AG08396 (cell line): ENCODE measurements at regions not wholly inside any gene's neighbourhood (a gene's known extent, or its start where the extent isn't known, plus 50 kb on each side); places are given as distances from the start of the nearest gene placed in this dataset.

Source experiments
- DNase-seq: peaks from one replicate; pipeline ENCODE4 v3.0.0; 2012; ENCODE audit warnings: low spot score, mixed read lengths

DNA sequence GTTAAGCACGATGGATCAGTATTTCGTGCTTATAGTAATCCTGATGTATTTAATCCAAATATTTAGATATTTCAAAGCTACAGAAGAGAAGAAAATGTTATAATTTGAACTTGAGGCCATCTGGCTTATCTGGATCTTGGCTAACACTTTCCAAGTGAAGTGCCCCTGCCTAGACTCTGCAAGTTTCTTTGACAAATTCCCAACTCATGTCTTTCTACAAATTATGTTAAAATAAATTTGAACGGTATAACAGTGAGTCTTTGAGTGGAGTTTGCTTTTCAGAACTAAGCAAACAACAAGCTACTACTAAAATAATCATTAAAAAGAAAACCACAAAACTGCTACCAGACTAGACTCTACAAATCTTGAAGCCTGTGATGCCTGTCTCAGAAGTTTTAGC, 374.4 kb upstream of the PRICKLE1 start:
- no peak for DNase-seq

DNA sequence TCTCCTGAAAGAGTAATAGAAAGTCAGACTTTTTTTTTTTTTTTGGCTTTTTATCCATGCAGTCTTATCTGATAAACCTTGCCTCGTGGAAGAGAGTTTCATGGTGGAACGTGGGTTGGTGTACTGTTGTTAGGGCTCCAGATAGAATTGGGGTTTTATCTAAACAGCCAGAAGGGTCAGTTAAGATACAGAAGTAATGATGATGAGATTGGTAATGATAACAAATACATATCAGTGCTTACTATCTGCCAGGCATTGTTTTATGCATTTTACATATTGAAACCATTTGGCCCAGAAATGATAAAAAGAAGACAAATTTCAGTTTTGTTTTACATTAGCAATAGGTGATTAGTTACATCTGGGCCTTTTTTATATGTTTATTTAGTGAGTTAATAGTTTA, 372.8 kb upstream of the PRICKLE1 start:
- DNase-seq, result no peak

DNA sequence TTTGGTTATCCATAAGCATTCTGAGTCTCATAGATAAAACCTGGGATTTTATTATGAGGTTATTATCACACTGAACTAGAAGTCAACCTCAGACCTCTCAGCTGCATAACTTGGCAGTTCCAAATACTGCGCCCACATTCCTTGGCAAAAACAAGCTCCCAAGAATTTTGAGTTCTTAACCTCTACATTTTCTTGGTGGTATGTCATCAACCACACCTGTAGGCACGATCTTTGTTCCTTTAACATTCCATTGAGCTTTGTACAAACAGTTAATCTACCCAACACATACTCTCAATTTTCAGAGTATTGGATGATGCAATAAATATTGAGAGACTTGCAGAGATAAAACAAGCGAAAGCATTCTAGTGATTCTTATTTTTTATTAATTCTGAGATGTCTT, 371.8 kb upstream of the PRICKLE1 start:
- peak; percentile 22 for DNase-seq

DNA sequence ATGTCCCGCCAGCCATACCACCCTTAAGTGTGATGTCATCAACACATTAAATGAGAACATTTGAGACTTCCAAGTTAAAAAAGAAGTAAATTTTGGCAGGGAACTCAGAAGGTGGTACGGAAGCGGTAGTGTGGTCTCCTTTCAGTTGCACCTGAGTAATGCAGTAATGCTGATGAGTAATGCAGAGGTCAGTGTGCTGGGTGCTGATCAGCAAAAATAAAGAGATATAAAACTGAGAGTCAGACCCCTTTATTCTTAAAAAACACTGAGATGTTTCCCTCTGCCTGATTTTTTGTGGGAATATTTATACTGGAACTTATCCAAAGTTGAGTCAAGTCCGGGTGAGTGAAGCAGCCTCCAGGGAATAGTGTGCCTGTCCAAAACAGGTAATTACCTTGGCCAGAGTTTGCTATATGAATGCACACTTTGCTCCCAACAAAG, 370.6 kb upstream of the PRICKLE1 start:
- DNase-seq, result no peak

DNA sequence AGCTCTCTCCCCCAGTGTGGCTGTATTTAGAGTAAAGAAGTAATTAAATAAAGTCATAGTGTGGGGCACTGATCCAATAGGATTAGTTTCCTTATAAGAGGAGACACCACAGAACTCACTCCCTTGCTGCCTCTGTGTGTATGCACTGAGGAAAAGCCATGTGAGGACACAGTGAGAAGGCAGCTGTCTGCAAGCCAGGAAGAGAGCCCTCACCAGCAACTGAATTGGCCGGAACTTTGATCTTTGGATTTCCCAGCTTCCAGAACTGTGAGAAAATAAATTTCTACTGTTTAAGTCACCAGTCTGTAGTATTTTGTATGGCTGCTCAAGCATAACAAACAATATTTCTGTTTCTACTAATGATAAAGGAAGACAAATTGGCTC, 368.7 kb upstream of the PRICKLE1 start:
- DNase-seq, result no peak

DNA sequence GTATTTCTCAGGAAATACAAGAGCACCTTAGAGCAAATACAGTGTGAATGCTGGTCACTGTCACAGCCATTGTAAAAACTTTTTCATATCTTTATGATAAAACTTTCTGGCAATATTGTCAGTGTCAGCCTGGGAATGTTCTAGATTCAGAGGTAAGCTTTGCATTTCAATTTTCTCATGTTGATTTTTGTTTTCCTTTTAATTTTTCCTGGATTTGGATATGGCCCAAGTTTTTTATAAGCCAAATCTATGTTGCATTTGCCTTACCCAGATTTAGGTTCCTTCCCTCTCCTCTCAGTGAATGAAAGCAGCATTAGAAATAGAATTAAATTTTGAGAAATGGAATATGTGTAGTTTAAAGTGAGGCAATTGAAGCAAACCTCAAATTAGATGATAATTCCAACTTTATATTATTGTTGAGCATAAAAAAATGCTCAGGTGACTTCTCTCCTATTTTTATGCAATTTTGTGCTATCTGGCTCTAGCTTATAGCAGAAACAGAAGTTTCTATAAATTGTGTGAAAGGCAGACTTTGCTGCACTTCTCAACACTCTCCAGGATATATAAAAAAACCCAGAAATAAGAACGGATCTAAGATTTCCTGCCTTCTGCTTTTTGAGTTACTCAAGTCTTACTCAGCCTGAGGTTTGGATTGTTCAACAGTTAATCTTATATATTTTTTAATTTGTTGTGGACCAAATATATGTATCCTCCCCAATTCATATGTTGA, 368.2 kb upstream of the PRICKLE1 start:
- no peak for DNase-seq

DNA sequence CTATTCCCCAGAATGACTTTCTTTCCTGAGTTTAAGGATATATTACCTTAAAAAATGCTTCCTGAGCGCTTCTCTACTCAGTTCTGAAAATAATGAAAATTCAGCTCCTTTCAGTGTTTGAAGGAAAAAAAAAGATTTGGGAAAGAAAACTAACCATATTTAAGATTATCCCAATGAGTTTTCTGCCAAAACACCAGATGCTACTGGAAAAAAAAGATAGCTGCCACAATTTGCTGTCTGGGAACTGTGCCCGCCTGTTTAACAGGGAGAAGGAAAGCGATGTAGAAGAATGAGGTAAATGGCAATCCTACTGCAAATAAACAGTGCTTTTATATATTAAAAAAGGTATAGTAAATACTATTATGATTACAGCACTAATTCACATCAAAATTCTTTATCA, 367.6 kb upstream of the PRICKLE1 start:
- no peak for DNase-seq

DNA sequence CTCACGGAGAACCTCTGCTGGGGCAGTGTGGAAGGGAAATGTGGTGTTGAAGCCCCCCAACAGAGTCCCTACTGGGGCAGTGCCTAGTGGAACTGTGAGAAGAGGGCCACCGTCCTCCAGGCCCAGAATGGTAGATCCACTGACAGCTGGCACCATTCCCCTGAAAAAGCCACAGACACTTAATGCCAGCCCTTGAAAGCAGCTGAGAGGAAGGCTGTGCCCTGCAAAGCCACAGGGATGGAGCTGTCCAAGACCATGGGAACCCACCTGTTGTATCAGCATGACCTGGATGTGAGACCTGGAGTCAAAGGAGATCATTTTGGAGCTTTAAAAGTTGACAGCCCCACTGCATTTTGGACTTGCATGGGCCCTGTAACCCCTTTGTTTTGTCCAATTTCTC, 363.5 kb upstream of the PRICKLE1 start:
- DNase-seq, result no peak

DNA sequence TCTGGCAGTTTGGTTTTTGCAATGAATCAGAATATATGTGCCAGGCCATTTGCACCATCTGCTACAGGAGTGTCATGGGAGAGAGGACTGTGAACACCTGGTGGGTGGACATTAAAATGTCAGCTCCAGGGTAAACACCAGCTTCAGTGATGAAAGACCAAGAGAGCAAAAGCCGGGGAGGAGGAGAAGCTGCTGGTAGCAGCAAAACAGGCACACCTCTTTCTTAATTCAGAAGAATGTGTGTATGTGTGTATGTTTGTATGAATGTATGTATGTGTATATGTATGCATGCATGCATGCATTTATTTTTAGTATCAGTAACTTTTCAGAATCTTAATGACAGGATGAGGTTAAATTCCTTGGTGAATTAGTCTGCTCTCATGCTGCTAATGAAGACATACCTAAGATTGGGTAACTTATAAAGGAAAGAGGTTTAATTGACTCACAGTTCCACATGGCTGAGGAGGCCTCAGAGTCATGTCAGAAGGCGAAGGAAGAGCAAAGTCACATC, 357.4 kb upstream of the PRICKLE1 start:
- DNase-seq, result no peak

DNA sequence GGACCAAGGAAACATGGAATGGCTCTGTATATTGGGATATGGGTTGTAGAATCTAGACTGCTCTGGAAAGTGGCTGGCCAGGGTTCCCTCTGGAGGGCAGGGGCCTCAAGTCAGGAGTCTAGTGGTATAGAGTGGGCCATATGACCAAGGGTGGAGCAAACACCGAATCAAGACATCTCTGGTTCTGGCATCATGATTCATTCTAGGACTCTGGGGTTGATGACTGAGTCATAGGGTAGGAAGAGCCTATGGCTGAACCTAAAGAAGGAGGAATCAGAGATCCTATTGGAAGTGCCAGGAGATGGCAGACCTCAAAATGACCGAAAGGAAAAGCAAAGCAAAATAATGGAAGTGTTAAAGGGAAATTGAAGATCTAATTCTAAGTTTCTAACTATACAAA, 356.4 kb upstream of the PRICKLE1 start:
- DNase-seq, result no peak

DNA sequence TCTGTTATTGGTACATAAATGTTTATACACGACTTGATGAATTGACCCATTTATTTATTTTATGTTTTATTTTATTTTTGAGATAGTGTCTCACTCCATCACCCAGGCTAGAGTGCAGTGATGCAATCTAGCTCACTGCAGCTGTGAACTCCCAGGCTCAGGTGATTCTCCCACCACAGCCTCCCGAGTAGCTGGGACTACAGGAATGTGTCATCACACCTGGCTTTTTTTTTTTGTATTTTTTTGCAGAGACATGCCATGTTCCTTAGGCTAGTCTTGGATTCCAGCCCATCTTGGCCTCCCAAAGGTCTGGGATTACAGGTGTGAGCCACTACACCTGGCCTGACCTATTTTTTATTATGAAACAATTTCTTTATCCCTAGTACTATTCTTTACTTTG, 355.0 kb upstream of the PRICKLE1 start:
- no peak for DNase-seq

DNA sequence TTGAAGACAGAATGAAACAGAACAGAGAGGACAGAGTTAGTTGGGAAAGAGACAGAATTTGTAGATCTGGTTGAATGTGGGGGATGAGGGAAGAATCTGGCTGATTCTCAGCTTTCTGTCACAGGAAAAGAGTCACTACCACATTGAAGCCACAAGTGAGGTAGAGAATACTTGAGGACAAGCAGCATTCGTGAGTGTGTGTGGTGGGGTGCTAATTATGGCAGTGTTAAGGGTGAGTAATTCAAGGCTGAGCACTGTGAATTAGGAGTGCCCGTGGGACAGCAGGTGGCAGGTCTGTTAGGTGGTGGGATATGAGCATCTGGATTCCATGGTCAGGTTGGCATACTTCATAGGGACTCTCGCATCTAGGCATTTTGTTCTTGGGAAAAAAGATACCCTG, 347.4 kb upstream of the PRICKLE1 start:
- no peak for DNase-seq

DNA sequence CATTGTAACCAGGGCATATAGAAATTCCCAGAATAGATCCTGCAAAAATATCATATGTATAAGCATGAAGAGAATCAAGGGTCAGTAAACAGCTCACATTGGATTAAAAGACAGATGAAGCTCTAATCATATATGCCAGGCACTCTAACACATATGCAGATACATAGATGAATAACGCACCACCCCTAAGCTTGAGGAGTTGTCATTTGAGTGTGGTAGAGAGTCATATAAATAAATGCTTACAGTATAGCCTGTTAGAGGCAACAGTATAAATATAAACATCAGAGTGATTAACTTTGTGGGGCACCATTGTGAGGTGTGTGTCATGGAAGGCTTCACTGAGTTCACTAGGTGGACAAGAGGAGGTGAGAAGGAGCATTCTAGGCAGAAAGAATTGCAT, 346.7 kb upstream of the PRICKLE1 start:
- DNase-seq, result no peak

DNA sequence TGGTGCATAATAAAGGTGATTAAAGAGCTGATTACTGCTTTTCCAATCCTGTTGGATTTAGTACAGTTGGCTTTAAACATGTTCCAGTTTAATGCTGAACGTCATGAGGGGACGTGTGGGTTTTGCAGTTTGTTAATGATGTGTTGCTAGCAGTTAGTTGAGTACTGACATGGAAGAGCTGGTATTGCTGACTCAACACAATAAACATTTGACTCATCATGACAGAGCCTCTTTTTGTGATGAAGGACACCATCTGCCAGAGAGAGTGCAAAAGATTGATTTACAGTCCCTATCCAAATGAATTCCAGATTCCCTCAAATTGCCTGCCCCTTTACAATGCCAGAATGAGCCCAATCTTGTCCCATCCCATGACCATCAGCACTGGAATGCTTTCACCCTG, 346.2 kb upstream of the PRICKLE1 start:
- DNase-seq, result peak; percentile 5

DNA sequence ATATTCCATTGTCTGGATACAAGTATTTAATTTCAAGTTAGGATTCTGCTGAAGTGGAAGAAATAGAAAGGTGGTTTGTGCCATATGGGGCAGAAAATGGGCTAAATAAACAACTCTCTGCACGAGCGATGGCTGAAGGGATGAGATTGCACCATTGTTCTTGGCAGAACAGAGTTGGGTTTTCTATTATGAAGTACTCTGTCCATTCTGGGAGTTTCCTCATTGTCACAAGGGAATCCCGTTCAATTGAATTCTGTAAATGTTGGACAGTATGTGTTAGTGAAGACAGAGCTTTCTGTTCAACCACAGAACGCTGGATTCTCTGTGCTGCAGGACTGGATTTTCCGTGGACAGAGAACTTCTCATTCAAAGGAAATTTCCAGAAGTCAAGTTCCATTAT, 345.5 kb upstream of the PRICKLE1 start:
- no peak for DNase-seq

DNA sequence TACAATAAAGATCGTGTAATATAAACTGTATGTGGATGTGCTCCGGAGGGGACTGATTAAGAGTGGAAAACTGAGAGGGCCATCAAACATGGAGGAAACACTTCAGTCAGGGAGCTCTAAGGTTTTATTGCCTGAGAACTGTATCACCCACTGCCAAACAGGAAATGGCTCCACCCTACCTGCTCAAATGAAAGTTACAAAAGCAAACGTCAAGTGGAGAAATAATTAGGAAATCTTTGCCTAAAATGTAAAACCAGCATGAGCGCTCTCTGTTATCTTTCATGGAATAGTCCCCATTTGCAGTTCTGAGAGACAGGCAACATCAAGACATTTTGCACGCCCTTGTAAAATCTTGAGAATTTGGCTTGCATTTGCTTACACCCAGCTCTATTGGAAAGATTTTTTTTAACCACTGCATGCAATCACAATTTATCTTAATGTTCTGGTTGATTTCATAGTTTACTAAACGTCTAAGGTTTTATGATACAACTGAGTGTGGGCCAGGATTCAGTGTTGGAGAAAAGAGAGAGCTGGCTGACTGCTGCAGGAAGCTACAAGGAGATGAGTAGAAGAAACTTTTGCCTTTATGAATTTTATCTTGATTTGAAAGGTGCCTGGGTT, 344.0 kb upstream of the PRICKLE1 start:
- DNase-seq, result no peak

DNA sequence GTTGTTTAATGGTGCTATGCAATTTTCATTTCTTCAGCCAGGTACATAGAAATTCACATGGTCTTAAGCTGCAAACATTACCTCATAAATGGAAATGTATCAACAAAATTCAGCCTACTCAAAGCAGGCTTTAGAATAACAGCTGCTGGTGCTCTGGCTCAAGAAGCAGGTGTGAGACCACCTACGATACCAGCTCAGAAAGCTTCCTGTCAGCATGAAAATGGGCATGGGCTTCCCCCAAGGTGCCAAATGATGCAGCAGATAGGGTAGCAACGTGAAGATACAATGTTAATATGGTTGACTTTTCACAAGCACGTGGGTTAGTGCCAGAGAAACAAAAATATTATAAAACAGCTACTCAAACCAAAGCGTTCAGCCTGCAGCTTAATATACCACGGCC, 343.4 kb upstream of the PRICKLE1 start:
- no peak for DNase-seq

DNA sequence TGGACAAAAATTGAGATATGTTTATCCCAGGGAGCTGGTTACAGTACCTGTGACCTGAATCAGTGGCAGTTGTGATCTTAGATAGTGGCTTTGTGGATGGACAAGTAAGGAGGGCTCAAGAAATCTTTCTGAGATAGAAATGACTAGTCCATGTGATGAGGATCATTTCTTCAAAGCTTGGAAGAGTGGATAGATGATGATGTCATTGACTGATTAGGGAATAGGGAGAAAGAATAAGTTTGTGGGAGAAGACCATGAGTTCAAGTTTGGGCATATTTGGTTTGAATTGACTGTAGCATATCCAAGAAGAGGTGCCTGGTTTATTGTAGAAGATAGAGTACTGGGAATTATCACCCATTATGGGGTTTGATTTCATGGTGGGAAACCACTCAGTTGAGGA, 336.7 kb upstream of the PRICKLE1 start:
- no peak for DNase-seq

DNA sequence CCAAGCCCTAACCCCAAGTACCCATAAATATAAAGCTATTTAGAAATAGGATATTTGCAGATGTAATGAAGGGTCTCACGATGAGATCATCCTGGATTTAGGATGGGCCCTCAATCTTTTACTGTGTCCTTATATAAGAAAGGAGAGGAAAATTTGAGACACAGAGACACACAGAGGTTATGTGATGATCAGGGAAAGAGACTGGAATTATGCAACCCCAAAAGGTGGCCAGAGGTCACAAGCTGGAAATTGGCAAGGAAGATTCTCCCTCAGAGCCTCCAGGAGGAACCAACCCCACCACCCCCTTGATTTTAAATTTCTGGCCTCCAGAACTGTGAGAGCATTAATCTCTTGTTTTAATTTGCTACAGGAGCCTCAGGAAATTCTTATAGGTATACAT, 334.9 kb upstream of the PRICKLE1 start:
- no peak for DNase-seq

DNA sequence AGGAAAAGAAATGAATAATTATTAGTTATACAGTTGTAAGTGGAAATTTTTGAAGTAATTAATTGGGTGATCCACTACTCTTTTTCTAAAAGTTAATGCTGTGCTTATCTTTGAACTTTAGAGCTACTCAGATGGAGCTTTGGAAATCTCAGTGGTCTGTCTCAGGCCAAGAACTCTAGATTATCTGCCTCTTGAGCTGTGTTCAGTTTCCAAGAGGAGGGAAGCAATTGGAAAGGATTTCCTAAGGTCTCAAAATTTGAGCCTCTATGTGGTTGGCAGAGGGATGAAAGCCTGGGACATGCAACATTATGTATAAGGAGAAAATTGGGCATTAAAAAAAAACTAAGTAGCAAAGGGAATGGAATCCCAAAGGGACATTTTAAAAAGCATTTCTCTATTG, 334.0 kb upstream of the PRICKLE1 start:
- no peak for DNase-seq

DNA sequence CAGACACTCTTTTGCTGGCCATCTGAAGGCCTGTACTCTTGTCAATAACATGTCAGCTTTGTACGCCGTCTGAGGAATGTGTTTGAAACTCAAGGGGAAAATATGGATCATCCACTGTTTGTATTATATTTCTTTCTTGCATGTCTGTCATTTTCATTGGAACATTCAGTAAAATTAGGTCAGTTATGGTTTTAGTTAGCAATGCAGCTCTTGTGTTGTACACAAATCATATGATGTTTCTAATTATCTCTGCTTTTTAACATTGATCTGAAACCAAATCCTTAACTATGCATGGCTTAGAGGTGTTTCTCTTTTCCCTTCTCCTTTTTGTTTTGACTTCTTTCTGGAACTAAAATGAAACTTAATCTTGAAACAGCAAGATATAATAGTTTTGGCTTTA, 333.6 kb upstream of the PRICKLE1 start:
- no peak for DNase-seq

DNA sequence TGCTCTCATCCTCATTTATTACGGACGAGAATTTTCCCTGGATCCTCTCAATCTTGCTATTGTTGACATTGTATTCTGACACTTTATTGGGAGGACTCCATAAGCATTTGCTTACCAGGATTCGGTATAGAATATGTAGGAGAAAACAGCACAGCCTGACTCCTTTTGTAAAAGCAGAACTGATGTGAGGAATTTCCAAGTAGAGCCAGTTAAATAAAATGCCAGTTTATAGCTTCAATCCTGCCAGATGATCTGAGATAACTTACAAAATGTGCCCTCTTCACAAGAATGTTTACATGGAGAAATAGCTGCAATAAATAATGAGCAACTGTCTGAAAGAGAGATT, 332.9 kb upstream of the PRICKLE1 start:
- DNase-seq, result no peak

DNA sequence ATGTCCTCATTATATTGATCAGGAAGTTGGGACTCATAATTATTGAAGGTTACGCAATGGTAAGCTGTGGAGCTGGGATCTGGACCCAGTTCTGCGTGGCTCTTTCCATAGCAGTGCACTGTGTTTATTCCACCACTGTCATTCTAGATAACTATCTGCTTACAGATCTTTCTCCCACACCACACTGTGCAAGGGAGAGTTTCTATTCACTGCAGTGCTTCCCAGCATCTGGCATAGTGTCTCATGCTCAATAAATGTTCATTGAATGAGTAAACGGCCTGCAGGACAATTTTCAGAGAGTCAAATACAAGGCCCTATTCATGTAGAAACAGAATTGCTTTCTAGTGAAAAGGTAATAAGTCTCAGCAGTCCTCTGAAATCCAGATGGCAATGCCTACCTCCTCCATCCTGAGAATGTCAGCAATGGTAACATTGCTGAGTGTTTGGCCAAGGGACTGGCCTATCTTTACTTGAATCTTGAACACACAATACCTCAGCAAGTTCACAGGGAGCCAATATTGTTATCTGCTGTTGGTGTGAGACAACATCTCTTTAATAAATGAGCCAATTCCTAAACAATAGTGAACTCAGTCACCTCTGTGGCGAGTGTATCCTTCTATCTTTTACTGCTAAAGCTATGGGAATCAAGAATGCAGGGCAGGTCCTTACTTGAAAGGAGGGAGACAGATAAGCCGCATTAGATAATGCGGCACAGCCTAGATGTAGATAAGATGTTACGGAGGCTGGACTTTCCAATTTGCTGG, 332.4 kb upstream of the PRICKLE1 start:
- no peak for DNase-seq
